ENCODE measurements at regions not wholly inside any gene's neighbourhood (a gene's known extent, or its start where the extent isn't known, plus 50 kb on each side); places are given as distances from the start of the nearest gene placed in this dataset.

GRCh38 chr18:77524909-77525308 is 275.3 kb downstream of the GALR1 start:
- no peak for TF ChIP-seq POLR2A (IDR thresholded peaks at IDR 0.05)
- TF ChIP-seq, protein P1, sequence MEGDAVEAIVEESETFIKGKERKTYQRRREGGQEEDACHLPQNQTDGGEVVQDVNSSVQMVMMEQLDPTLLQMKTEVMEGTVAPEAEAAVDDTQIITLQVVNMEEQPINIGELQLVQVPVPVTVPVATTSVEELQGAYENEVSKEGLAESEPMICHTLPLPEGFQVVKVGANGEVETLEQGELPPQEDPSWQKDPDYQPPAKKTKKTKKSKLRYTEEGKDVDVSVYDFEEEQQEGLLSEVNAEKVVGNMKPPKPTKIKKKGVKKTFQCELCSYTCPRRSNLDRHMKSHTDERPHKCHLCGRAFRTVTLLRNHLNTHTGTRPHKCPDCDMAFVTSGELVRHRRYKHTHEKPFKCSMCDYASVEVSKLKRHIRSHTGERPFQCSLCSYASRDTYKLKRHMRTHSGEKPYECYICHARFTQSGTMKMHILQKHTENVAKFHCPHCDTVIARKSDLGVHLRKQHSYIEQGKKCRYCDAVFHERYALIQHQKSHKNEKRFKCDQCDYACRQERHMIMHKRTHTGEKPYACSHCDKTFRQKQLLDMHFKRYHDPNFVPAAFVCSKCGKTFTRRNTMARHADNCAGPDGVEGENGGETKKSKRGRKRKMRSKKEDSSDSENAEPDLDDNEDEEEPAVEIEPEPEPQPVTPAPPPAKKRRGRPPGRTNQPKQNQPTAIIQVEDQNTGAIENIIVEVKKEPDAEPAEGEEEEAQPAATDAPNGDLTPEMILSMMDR (IDR thresholded peaks at IDR 0.05): no peak

Data from vagina (tissue), 2 donors.